Left ventricle myocardium superior (tissue), 1 donor: ENCODE measurements at regions not wholly inside any gene's neighbourhood (a gene's known extent, or its start where the extent isn't known, plus 50 kb on each side); places are given as distances from the start of the nearest gene placed in this dataset.

Experiments used
- ATAC-seq: fragments of 200-7000 bp; cut with Tn5 transposase; one replicate; pipeline ENCODE4 v1.9.1; 2020; ENCODE audit warnings: mild to moderate bottlenecking, moderate library complexity
- DNase-seq: peaks from one replicate; pipeline ENCODE4 v3.0.0-alpha.2; 2020
- intact Hi-C: fragments of 100-400 bp; cut with micrococcal nuclease; formaldehyde crosslinking; loops from one replicate; pipeline ENCODE4 v1.11.0; 2022
- donor health status: DM: no; HTN: yes; CAD: no; lungs with severe emphysema.

DNA sequence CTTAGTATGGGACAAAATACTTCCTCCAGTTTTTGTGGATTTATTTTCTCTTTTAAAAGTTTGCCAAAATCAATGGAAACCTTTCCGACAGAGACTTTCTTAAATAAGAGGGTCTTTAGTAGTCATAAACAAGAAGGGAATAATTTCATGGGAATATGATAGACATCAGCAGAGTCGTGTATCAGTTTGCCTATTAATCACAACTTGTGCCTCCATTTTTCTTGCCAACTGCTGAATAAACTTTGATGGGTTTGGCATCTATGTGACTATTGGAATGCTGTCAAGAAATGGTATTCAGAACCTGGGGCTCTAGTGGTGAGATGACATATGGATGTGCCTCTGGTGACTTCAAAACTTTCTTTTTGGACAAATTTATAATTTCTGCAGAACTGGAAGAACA lies 1668.2 kb downstream of the MAT2B start:
- no peak for DNase-seq
- intact Hi-C loops = no loop called here
- no peak for ATAC-seq

DNA sequence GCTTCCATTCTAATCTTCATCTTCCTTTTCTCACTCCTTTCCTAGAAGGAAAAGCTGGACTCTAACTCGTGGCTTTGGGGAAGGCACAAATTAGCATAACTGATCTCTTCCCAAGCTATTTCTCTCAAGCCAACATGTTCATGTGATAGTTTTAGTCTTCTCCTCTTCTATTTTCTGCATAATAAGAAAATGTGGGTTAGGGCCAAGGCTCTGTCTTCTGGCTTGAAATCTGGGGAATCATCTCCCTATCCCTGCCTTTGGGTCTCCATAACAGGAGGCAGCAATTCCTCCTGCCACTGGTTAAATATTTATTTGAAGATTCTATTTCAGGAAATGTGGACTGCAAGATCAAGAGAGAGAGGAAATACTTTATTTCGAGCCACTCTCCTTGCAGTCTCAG lies 1669.6 kb downstream of the MAT2B start:
- ATAC-seq (no peak), DNase-seq (no peak)
- intact Hi-C loops = no loop called here

DNA sequence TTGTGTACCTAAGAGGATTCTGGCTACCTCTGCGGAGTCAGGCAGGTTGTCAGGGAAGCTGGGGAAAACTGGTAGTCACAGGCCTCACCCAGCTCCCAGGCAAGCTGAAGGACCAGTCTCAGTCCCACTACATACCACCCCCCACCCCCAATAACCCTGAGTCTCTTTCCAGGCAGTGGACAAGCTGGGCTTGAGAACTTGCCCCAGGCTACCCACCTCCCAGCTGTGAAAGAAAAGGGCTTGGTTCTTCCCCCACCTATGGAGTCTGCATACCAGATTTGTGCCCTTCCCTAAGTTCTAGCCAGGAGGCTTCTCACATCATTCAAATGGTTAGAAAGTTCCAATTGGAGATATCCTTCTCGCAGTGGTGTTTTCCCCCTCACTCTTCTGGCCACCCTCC lies 1678.8 kb downstream of the MAT2B start:
- ATAC-seq (no peak), DNase-seq (no peak)
- intact Hi-C loops = no loop called here

DNA sequence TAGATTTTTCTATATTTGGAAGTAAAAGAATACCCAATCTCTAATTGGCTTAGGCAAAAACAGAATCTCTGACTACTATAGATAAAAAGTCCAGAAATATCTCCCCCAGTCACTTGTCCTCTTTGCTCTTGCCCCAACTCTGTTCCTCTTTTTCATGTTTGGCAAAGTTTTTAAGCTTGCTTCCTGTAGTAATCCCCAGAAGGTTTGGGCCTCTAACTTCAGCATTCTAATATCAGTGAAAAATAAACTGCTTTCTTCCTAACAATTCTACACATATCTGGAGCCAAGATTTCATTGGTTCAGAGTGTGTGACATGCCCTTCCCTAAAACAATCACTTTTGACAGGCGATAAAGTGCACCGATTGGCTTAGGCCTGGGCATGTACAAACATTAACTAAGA lies 1680.3 kb downstream of the MAT2B start:
- ATAC-seq = no peak
- intact Hi-C loops = no loop called here
- DNase-seq = no peak

DNA sequence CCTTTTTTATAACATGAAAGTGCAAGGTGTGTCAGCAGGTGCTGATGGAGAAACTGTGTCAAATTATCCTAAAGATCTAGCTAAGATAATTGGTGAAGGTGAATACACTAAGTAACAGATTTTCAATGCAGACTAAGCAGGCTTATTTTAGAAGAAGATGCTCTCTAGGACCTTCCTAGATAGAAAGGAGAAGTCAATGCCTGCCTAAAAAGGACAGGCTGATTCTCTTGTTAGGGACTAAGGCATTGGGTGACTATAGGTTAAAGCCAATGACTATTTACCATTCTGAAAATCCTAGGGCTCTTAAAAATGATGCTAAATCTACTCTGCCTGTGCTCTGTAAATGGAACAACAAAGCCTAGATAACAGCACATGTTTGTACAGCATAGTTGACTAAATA lies 1682.4 kb downstream of the MAT2B start:
- intact Hi-C loops = no loop called here
- ATAC-seq (no peak), DNase-seq (no peak)

DNA sequence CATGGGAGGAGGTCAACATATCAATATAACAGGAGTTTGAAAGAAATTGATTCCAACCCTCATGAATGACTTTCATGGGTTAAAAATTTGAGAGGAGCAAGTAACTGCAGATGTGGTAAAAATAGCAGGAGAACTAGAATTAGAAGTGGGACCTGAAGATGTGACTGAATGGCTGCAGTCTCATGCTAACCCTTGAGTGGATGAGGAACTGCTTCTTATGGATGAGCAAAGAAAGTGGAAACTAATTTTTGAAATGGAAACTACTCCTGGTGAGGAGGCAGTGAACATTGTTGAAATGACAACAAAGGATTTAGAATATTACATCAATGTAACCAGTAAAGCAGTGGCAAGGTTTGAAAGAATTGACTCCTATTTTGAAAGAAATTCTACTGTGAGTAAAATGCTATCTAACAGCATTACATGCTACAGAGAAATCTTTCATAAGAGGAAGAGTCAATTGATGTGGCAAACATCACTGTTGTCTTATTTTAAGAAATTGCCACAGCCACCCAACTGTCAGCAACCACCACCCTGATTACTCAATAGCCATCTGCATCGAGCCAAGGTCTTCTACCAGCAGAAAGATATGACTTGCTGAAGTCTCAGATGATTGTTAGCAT lies 1683.2 kb downstream of the MAT2B start:
- intact Hi-C loops = no loop called here
- DNase-seq (no peak), ATAC-seq (no peak)

DNA sequence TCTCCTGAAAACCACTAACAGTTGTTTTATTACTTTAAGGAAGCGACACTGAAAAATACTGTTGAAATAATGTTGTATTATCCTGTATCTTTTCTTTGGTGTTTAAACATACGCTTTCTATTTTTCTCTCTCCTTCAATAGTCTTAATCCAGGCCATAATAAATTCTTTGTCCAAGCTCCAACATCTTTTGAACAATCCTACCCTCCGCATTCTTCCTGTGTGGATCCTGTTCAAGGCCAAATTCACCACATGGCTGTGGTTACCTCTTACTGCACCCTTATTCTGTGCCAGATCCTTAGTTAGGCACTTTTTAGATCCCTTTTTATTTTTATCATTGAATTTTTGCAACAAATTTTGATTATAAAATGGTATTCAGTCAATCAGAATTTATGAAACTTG lies 1691.5 kb downstream of the MAT2B start:
- no peak for ATAC-seq
- DNase-seq = no peak
- intact Hi-C loops = no loop called here

DNA sequence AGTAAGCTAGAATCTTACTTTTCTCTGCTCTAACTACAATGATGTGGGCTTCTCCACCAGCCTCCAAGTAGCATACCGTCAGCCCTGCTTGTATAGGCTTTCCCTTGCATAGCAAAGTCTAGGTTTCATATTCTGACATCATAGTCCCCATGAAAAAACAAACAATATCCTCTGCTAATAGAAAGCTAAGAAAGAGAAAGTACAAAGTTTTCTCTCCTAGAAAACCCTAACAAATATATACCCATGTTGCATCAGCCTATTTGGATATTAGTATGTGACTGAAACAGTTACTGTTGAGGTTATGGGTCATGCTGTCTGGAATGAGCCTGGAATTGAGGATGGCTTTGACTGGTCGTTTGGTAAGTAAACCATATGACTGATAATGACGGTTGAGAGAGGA lies 1696.0 kb downstream of the MAT2B start:
- intact Hi-C loops = no loop called here
- DNase-seq (no peak), ATAC-seq (no peak)

DNA sequence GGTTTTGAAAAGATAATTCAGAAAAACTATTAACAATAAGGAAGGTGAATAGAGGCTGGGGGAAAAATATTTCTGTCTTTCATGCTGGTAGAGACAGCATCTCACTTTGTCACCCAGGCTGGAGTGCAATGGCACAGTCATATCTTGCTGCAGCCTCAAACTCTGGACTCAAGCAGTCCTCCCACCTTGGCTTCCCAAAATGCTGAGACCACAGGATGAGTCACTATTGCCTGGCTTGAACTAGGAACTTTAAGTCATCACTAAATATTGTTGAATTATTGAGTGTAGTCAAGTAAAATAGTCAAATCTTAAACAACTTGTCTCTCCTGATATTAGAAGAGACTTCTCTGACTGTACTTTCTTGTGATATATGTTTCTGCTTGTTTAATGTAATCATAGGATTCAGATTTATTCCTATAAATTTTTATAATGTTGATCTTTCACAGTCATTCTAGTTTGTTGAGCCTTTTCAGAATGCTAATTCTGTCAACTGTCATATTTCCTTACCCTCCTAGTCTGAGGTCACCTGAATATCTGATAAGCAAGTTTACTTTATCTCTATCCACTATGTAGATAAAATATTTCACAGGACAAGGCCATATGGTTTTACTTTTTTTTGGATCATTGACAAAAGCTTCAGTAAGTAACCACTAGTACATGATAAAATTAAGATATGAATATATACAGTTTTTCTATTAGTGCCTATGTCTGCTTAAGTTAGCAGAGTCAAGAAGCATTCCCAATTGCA lies 1696.5 kb downstream of the MAT2B start:
- intact Hi-C loops = no loop called here
- ATAC-seq = no peak
- DNase-seq = no peak

DNA sequence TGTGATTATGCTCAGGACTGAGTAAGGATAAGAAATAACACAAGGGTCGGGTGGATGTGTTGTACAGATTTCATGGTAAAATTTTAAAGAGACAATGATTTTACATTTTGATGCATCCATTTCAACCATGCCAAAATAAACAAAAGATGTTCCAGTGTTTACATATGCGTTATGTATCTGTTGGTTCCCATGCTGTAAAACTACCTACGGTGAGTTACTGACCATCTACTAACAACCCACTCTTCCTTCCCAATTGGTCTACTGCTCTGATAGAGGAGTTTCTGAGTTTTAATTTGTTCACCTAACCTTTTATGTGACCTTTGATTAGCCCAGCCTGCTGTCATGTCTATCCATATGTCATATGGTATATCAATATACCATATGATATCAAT lies 1697.1 kb downstream of the MAT2B start:
- intact Hi-C loops = no loop called here
- ATAC-seq = no peak

DNA sequence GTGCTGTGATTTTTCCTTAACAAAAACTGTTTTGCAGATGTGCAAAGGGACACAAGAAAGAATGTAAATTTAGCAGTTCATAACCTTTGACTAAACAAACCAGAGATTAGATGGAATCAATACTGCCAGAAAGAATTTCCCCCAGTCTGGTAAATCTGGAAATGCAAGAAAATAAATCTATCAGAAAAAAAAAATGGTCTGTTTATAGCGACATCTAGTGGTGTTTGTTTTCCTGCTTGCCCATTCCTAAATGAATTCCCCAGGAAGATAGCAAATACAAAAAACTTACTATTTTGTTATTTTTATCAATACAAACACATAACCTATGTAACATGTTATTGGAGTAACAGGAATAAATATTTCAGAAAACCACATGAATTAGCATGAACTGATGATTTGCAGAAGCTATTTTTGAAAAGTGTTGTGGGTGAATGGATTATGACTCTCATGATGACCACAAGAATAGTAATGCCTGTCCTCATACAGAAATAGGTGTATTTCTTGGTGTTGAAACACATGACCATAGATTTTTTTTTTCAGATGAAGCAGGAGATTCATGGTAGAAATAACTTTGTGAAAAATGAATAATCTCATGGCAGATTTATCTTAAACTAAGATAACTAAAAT lies 1703.8 kb downstream of the MAT2B start:
- intact Hi-C loops = no loop called here

More for the DNA sequence above, 1697.1 kb downstream of the MAT2B start:
- DNase-seq = no peak

DNA sequence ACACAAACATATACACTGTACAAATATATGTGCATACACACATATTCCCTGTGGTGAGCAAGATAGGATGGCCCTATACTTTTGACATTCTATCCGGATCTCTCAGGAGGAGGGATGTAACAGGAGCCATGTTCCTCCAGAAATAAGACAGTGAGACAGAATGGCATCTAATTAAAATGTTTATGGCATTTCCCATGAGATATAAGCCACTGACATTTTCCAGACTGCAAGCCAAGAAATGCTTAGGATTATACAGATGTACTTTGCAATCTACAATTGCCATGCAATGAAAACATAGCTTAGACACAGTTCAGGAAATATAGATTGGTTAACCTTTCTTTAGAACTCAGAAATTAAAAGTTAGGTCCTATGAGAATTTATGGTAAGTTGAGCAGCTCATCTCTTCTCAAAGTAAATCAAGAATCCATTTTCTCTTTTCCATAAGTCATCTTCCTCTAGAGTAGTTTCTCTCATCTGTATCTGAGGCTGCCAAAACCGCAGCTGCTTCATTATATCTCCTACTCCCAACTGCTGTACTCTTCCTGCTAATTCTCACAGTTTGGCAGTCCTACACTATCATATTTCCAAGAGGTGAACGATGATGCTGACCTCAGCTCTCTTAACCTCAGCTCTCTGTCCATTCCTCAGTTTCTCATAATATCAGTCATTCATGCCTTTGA lies 1719.1 kb downstream of the MAT2B start:
- intact Hi-C loops = no loop called here
- no peak for DNase-seq
- ATAC-seq = no peak

More for the DNA sequence above, 1703.8 kb downstream of the MAT2B start:
- ATAC-seq (no peak), DNase-seq (no peak)

DNA sequence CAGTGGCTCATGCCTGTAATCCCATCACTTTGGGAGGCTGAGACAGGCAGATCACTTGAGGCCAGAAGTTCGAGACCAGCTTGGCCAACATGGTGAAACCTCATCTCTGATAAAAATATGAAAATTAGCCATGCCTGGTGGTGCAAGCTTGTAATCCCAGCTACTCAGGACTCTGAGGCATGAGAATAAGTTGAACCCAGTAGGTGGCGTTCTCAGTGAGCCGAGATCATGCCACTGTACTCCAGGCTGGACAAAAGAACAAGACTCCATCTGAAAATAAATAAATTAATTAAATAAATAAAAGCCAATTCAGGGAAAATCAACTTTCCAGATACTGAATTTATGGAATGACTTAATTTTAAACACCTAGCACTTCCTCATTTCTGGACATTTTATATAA lies 1722.1 kb downstream of the MAT2B start:
- ATAC-seq (no peak), DNase-seq (no peak)
- intact Hi-C loops = no loop called here

DNA sequence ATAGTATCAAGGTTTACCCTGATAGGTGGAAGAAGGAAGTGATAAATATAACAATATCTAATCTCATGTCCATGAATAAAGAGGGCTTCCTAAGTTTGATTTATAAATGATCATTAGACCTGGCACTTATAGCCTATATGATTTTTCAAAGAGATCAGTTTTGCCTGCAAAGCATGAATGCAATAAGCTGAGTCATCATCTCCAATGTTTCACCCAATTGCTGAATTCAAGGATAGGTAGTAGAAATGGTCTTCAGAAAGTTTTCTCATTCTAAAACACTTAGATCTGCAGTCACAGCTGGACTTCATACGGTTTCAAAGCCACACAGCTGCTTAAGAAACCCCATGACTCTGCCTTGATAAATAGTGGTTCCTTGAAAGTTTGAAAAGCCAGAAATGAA lies 1722.8 kb downstream of the MAT2B start:
- ATAC-seq = no peak
- intact Hi-C loops = no loop called here
- no peak for DNase-seq

DNA sequence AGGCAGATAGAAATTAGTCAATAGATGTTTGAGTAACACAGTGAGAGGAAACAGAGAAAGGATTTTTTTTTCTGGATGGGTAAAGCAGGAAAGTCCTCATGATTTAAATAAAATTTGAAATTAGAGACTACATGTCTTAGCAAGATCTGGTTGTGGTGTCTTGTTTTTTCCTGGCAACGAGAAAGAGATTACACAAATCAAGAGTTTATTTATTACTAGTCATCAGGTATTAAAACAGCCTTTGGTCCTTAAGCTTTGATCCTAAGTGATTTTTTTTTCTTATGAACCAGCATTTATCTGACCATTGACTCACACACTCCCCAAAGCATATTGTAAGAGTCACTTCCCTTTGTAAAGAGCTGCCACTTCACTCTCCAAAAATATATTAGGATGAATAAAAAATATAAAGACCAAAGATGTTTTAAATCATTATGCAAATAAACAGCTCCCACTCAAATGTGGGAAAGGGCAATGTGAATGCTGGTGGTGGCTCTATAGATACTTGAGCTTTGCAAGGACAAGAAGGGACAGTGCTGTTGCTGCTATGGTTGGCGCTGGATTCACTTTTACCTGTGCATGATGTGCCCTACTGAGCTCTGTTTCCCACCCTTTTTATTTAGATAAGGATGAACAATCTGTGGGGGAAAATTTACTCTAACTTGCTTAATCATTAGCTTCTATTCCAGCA lies 1726.5 kb downstream of the MAT2B start:
- no peak for ATAC-seq
- intact Hi-C loops = no loop called here
- DNase-seq = no peak

DNA sequence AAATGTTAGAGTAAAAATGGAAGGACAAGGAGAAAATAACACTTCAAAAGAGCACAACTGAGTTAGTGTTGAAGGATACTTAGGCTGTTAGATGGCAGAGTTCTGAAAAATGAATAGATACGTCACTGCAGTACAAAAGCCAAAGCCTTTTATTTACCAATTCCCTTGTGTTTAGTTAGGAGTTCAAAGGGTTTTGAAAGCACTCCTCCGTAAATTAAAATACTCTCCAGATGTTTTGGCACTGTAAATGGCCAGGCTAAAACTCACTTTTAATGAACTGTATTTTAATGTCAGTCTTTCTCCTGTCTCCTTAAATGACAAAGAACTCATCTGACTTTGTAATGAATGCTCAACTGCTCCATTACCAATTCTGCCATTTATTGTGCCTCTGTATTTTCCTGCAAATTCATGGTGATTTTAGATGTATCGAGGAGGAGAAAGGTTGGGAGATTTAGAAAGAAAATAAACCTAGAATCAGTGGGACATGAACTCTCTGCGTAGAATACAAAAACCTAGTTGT lies 1727.2 kb downstream of the MAT2B start:
- DNase-seq (no peak), ATAC-seq (no peak)

DNA sequence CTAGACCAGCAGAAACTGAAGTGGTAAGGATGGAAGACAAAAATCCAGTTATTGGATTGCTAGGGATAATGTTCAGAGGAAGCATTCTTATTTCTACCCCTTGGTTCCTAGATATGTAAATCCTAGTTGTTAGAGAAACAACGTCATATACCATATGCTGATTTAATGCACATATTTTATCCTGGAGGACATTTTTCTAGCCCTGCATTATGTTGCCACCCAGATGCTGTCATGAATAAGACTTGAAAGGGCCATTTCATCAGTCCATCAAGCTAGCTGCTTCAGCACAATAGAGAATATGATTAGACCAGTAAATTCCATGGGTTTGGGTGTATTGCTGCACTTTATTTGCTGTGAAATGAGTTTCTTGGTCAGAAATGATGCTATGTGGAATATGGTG lies 1736.4 kb downstream of the MAT2B start:
- no peak for DNase-seq
- intact Hi-C loops = no loop called here

More for the DNA sequence above, 1727.2 kb downstream of the MAT2B start:
- intact Hi-C loops = no loop called here

DNA sequence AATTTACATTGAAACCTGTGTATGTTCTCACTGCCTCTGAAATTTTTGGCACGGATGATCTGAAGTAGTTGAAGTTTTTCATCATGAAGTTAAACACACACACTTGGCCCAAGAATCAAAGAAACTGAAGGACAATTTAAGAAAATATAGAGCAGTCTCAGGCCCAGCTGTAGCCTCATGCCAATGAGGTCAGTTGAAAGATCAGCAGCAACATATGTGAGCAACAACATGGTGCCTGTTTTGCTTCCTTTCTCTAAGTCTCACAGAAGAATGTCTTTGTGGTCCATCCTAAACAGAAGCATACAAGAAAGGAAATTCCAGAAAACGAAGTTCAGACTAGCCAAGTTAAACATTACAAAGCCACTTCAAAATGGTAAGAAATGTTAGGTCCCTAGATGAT lies 1737.2 kb downstream of the MAT2B start:
- ATAC-seq = no peak
- intact Hi-C loops = no loop called here

More for the DNA sequence above, 1736.4 kb downstream of the MAT2B start:
- no peak for ATAC-seq

DNA sequence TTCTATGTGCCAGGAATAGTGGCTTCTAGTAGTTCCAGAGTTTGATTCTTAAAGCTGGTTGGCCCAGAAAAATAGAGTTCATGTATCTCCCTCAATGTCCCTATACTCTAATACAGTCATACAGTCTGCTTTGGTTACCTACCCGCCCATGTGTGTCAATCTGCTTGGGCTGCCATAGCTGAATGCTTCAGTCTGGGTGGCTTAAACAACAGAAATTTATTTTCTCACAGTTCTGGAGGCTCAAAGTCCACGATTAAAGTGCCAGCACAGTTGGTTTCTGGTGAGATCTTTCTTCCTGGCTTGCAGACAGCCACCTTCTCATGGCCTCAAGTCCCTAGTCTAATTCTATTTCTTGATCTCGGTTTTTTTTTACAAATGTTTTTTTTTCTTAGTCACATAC lies 1739.0 kb downstream of the MAT2B start:
- intact Hi-C loops = no loop called here
- ATAC-seq (no peak), DNase-seq (no peak)

More for the DNA sequence above, 1737.2 kb downstream of the MAT2B start:
- DNase-seq = no peak
